ENCODE measurements at regions not wholly inside any gene's neighbourhood (a gene's known extent, or its start where the extent isn't known, plus 50 kb on each side); places are given as distances from the start of the nearest gene placed in this dataset.

GRCh38 chr14:96617635-96618034, 115.5 kb downstream of the PAPOLA start:
- no peak for TF ChIP-seq ZNF274 (IDR thresholded peaks at IDR 0.05; ENCODE audit: low read depth, low read length)
- H3K4me3 ChIP-seq (ENCODE audit: low read length): no peak overlapping the region

GRCh38 chr14:96622926-96623325, 120.7 kb downstream of the PAPOLA start:
- H3K4me3 ChIP-seq (ENCODE audit: low read length): no peak overlapping the region
- TF ChIP-seq ZNF274 (IDR thresholded peaks at IDR 0.05; ENCODE audit: low read depth, low read length): no peak

GRCh38 chr14:96623676-96624484, 121.7 kb downstream of the PAPOLA start:
- TF ChIP-seq ZNF274 (IDR thresholded peaks at IDR 0.05; ENCODE audit: low read depth, low read length): no peak

GRCh38 chr14:96624661-96625425, 122.7 kb downstream of the PAPOLA start:
- TF ChIP-seq ZNF274 (IDR thresholded peaks at IDR 0.05; ENCODE audit: low read depth, low read length): no peak
- no peak overlapping the region for H3K4me3 ChIP-seq (ENCODE audit: low read length)

More at GRCh38 chr14:96623676-96624484, 121.7 kb downstream of the PAPOLA start:
- H3K4me3 ChIP-seq (ENCODE audit: low read length): no peak overlapping the region

- no peak for TF ChIP-seq ZNF274 (IDR thresholded peaks at IDR 0.05; ENCODE audit: low read depth, low read length)
- no peak overlapping the region for H3K4me3 ChIP-seq (ENCODE audit: low read length)
Measured at GRCh38 chr14:96625426-96625985, 123.3 kb downstream of the PAPOLA start.

- H3K4me3 ChIP-seq (ENCODE audit: low read length): no peak overlapping the region
Measured at GRCh38 chr14:96626121-96626768, 124.1 kb downstream of the PAPOLA start.

GRCh38 chr14:96626916-96627315, 124.7 kb downstream of the PAPOLA start:
- no peak for TF ChIP-seq ZNF274 (IDR thresholded peaks at IDR 0.05; ENCODE audit: low read depth, low read length)

More at GRCh38 chr14:96626121-96626768, 124.1 kb downstream of the PAPOLA start:
- no peak for TF ChIP-seq ZNF274 (IDR thresholded peaks at IDR 0.05; ENCODE audit: low read depth, low read length)

GRCh38 chr14:96627386-96627785, 125.2 kb downstream of the PAPOLA start:
- H3K4me3 ChIP-seq (ENCODE audit: low read length): no peak overlapping the region
- TF ChIP-seq ZNF274 (IDR thresholded peaks at IDR 0.05; ENCODE audit: low read depth, low read length): no peak

More at GRCh38 chr14:96626916-96627315, 124.7 kb downstream of the PAPOLA start:
- H3K4me3 ChIP-seq (ENCODE audit: low read length): no peak overlapping the region

- TF ChIP-seq ZNF274 (IDR thresholded peaks at IDR 0.05; ENCODE audit: low read depth, low read length): no peak
- no peak overlapping the region for H3K4me3 ChIP-seq (ENCODE audit: low read length)
Measured at GRCh38 chr14:96627811-96628775, 125.9 kb downstream of the PAPOLA start.

GRCh38 chr14:96629082-96629481, 126.9 kb downstream of the PAPOLA start:
- no peak for TF ChIP-seq ZNF274 (IDR thresholded peaks at IDR 0.05; ENCODE audit: low read depth, low read length)
- no peak overlapping the region for H3K4me3 ChIP-seq (ENCODE audit: low read length)

GRCh38 chr14:96629558-96630222, 127.5 kb downstream of the PAPOLA start:
- H3K4me3 ChIP-seq (ENCODE audit: low read length): no peak overlapping the region
- TF ChIP-seq ZNF274 (IDR thresholded peaks at IDR 0.05; ENCODE audit: low read depth, low read length): no peak

GRCh38 chr14:96630281-96630680, 128.1 kb downstream of the PAPOLA start:
- H3K4me3 ChIP-seq (ENCODE audit: low read length): no peak overlapping the region
- no peak for TF ChIP-seq ZNF274 (IDR thresholded peaks at IDR 0.05; ENCODE audit: low read depth, low read length)

- H3K4me3 ChIP-seq (ENCODE audit: low read length): no peak overlapping the region
- TF ChIP-seq ZNF274 (IDR thresholded peaks at IDR 0.05; ENCODE audit: low read depth, low read length): no peak
Measured at GRCh38 chr14:96631030-96631429, 128.8 kb downstream of the PAPOLA start.
